GM23338 (cell line): ENCODE measurements at regions not wholly inside any gene's neighbourhood (a gene's known extent, or its start where the extent isn't known, plus 50 kb on each side); places are given as distances from the start of the nearest gene placed in this dataset.

ENCODE experiments used
- ATAC-seq: fragments of 200-7000 bp; cut with Tn5 transposase; 3 replicates; pipeline ENCODE4 v1.9.1; 2020
- DNase-seq: peaks from one replicate; pipeline ENCODE4 v3.0.0-alpha.2; 2015; ENCODE audit warnings: low spot score
- H2AFZ ChIP-seq: fragments of 200-600 bp; sonication (generic); 2 replicates; pipeline ENCODE4 v1.8.0; 2016; ENCODE audit warnings: antibody characterized with exemption, mild to moderate bottlenecking, moderate library complexity
- H3F3A ChIP-seq: fragments of 200-600 bp; sonication (generic); replicated peaks from 2 replicates; pipeline ENCODE4 v1.8.0; 2017; ENCODE audit warnings: antibody characterized with exemption, mixed run types, low read depth
- H3K27ac ChIP-seq: fragments of 200-600 bp; sonication (generic); 2 replicates; pipeline ENCODE4 v1.6.1; 2016; ENCODE audit warnings: low read depth
- H3K27me3 ChIP-seq: fragments of 200-600 bp; sonication (generic); 2 replicates; pipeline ENCODE4 v1.8.0; 2016; ENCODE audit warnings: mild to moderate bottlenecking, mixed run types, moderate library complexity; ENCODE audit not compliant: insufficient read depth
- H3K36me3 ChIP-seq: fragments of 200-600 bp; sonication (generic); 2 replicates; pipeline ENCODE4 v1.8.0; 2016; ENCODE audit warnings: mild to moderate bottlenecking; ENCODE audit not compliant: insufficient read depth
- H3K4me1 ChIP-seq: fragments of 200-600 bp; sonication (generic); 2 replicates; pipeline ENCODE4 v1.8.0; 2016; ENCODE audit warnings: mild to moderate bottlenecking, moderate library complexity; ENCODE audit not compliant: insufficient read depth
- H3K4me2 ChIP-seq: fragments of 200-600 bp; sonication (generic); 2 replicates; pipeline ENCODE4 v1.7.1; 2017; ENCODE audit warnings: mixed run types
- H3K4me3 ChIP-seq: fragments of 200-600 bp; sonication (generic); 2 replicates; pipeline ENCODE4 v1.6.1; 2016; ENCODE audit warnings: mixed run types
- H3K79me2 ChIP-seq: fragments of 200-600 bp; sonication (generic); replicated peaks from 2 replicates; pipeline ENCODE4 v1.8.0; 2017; ENCODE audit warnings: mild to moderate bottlenecking; ENCODE audit not compliant: insufficient read depth
- H3K9me2 ChIP-seq: fragments of 200-600 bp; sonication (generic); 2 replicates; pipeline ENCODE4 v1.8.0; 2017; ENCODE audit not compliant: insufficient read depth
- H4K20me1 ChIP-seq: fragments of 200-600 bp; sonication (generic); replicated peaks from 2 replicates; pipeline ENCODE4 v1.8.0; 2017; ENCODE audit warnings: mild to moderate bottlenecking; ENCODE audit not compliant: insufficient read depth
- H3K27ac Mint-ChIP-seq: 2 replicates; pipeline ENCODE4 v1.8.0; 2020; ENCODE audit warnings: inconsistent platforms, mild to moderate bottlenecking, moderate library complexity, mixed read lengths
- H3K27me3 Mint-ChIP-seq: 3 replicates; pipeline ENCODE4 v1.8.0; 2022; ENCODE audit warnings: low read depth, mild to moderate bottlenecking, moderate library complexity, mixed read lengths, inconsistent platforms; ENCODE audit not compliant: insufficient read depth, poor library complexity
- H3K36me3 Mint-ChIP-seq: 3 replicates; pipeline ENCODE4 v1.8.0; 2021; ENCODE audit warnings: low read depth, mild to moderate bottlenecking, inconsistent platforms, moderate library complexity, mixed read lengths
- H3K4me1 Mint-ChIP-seq: 3 replicates; pipeline ENCODE4 v1.8.0; 2020; ENCODE audit warnings: mild to moderate bottlenecking, inconsistent platforms, mixed read lengths
- H3K4me3 Mint-ChIP-seq: 3 replicates; pipeline ENCODE4 v1.8.0; 2021; ENCODE audit warnings: moderate library complexity, mild to moderate bottlenecking, inconsistent platforms, mixed read lengths
- H3K9me3 Mint-ChIP-seq: 3 replicates; pipeline ENCODE4 v1.8.0; 2020; ENCODE audit warnings: moderate library complexity, mild to moderate bottlenecking, inconsistent platforms, mixed read lengths
- CREB1 ChIP-seq: fragments of 250-450 bp; sonication (Bioruptor Pico); IDR thresholded peaks from 2 replicates; pipeline ENCODE4 v1.5.0; 2020; ENCODE audit warnings: low read depth, mild to moderate bottlenecking, moderate library complexity
- ETS1 ChIP-seq: IDR thresholded peaks from 2 replicates; pipeline ENCODE4 v1.6.1; 2016; ENCODE audit warnings: antibody characterized with exemption
- EZH2 ChIP-seq: fragments of 200-600 bp; sonication (generic); IDR thresholded peaks from one replicate; pipeline ENCODE4 v1.8.0; 2017; ENCODE audit warnings: antibody characterized with exemption, mild to moderate bottlenecking, low read depth; ENCODE audit not compliant: unreplicated experiment
- JUNB ChIP-seq: IDR thresholded peaks from one replicate; pipeline ENCODE4 v1.6.1; 2016; ENCODE audit warnings: antibody characterized with exemption; ENCODE audit not compliant: unreplicated experiment
- NANOG ChIP-seq: IDR thresholded peaks from 2 replicates; pipeline ENCODE4 v1.6.1; 2016; ENCODE audit warnings: antibody characterized with exemption, borderline replicate concordance
- ZNF462 ChIP-seq: fragments of 250-450 bp; sonication (Bioruptor Pico); IDR thresholded peaks from 2 replicates; pipeline ENCODE4 v1.5.0; 2020; ENCODE audit warnings: mild to moderate bottlenecking, moderate library complexity
- TF ChIP-seq, protein P1 (sequence below): IDR thresholded peaks from one replicate; pipeline ENCODE4 v1.6.1; 2018; ENCODE audit warnings: antibody characterized with exemption; ENCODE audit not compliant: unreplicated experiment
- TF ChIP-seq, protein P2 (sequence below), 2 experiments: fragments of 200-600 bp in 1 of 2; sonication (generic) in 1 of 2; conservative IDR thresholded peaks; 2 replicates each; pipeline versions ENCODE4 v1.5.1 to v1.6.1; 2016 to 2017; ENCODE audit warnings: antibody characterized with exemption in 2 of 2, low read depth in 2 of 2, mild to moderate bottlenecking in 2 of 2, moderate library complexity in 1 of 2

- no peak for TF ChIP-seq ZNF462 (CRISPR knock-in tag)
- TF ChIP-seq CREB1 (CRISPR knock-in tag): no peak
- TF ChIP-seq JUNB: no peak
- TF ChIP-seq NANOG: no peak
- no peak for TF ChIP-seq EZH2
- TF ChIP-seq, protein P1, sequence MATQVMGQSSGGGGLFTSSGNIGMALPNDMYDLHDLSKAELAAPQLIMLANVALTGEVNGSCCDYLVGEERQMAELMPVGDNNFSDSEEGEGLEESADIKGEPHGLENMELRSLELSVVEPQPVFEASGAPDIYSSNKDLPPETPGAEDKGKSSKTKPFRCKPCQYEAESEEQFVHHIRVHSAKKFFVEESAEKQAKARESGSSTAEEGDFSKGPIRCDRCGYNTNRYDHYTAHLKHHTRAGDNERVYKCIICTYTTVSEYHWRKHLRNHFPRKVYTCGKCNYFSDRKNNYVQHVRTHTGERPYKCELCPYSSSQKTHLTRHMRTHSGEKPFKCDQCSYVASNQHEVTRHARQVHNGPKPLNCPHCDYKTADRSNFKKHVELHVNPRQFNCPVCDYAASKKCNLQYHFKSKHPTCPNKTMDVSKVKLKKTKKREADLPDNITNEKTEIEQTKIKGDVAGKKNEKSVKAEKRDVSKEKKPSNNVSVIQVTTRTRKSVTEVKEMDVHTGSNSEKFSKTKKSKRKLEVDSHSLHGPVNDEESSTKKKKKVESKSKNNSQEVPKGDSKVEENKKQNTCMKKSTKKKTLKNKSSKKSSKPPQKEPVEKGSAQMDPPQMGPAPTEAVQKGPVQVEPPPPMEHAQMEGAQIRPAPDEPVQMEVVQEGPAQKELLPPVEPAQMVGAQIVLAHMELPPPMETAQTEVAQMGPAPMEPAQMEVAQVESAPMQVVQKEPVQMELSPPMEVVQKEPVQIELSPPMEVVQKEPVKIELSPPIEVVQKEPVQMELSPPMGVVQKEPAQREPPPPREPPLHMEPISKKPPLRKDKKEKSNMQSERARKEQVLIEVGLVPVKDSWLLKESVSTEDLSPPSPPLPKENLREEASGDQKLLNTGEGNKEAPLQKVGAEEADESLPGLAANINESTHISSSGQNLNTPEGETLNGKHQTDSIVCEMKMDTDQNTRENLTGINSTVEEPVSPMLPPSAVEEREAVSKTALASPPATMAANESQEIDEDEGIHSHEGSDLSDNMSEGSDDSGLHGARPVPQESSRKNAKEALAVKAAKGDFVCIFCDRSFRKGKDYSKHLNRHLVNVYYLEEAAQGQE: no peak
These were observed 475.2 kb downstream of the LPIN1 start (continued) for GRCh38 chr2:12221584-12221983.

GRCh38 chr2:12222554-12222953 lies 476.1 kb downstream of the LPIN1 start:
- Histone ChIP-seq H3K36me3 (peaks cover 13% of the 10 kb centered on the region; the same call in 1 of the 2 replicates), H2AFZ (no peak overlapping the region), H3K9me2 (no peaks in the 10 kb centered on the region), H3K4me3 (no peak overlapping the region), H3K27ac (no peak overlapping the region), H3K27me3 (no peaks in the 10 kb centered on the region), H3K79me2 (no peaks in the 10 kb centered on the region), H3K4me1 (no peaks in the 10 kb centered on the region), H3K4me2 (no peak overlapping the region), H4K20me1 (no peaks in the 10 kb centered on the region), H3F3A (no peaks in the 10 kb centered on the region)
- Mint-ChIP-seq H3K36me3 (peaks cover 32% of the 10 kb centered on the region), H3K27ac (no peak overlapping the region), H3K4me1 (peaks cover 2% of the 10 kb centered on the region; the same call in 1 of the 3 replicates), H3K4me3 (no peak overlapping the region), H3K9me3 (peaks cover 37% of the 10 kb centered on the region), H3K27me3 (peaks cover 2% of the 10 kb centered on the region)
- DNase-seq (no peak), ATAC-seq (no peak)
- TF ChIP-seq, protein P2, sequence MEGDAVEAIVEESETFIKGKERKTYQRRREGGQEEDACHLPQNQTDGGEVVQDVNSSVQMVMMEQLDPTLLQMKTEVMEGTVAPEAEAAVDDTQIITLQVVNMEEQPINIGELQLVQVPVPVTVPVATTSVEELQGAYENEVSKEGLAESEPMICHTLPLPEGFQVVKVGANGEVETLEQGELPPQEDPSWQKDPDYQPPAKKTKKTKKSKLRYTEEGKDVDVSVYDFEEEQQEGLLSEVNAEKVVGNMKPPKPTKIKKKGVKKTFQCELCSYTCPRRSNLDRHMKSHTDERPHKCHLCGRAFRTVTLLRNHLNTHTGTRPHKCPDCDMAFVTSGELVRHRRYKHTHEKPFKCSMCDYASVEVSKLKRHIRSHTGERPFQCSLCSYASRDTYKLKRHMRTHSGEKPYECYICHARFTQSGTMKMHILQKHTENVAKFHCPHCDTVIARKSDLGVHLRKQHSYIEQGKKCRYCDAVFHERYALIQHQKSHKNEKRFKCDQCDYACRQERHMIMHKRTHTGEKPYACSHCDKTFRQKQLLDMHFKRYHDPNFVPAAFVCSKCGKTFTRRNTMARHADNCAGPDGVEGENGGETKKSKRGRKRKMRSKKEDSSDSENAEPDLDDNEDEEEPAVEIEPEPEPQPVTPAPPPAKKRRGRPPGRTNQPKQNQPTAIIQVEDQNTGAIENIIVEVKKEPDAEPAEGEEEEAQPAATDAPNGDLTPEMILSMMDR (conservative IDR thresholded peaks at IDR 0.05; ENCODE audit: low read depth in 2 of 2): no peak
- TF ChIP-seq ETS1 (no peak), JUNB (no peak)
